ENCODE measurements at regions not wholly inside any gene's neighbourhood (a gene's known extent, or its start where the extent isn't known, plus 50 kb on each side); places are given as distances from the start of the nearest gene placed in this dataset.
A peak's percentile ranks its signal among the peaks of the same experiment; 100 is the strongest.

- no peak for DNase-seq
Measured at GRCh38 chr6:134472661-134473060, 154.7 kb upstream of the SGK1 start.

DNA sequence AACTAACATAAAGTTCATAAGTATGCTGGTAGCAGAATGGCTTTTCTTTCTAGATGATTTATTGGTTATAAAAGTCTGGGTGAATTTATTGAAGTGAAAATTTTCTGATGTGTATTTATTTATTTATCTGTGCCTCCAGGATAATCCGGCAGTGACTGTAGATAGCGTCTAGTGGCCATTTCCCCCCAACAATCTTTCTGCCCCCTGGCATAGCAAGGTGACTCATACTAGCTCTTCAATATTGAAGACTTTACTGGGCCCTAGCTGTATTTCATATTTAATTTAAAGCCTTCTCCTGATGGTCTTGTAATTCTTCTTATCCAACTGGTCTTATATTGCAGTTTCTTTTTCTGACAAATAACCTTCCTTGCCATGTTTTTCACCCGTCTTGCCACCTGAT, 154.1 kb upstream of the SGK1 start:
- DNase-seq = no peak

GRCh38 chr6:134470457-134470975, 152.6 kb upstream of the SGK1 start:
- DNase-seq = no peak

- no peak for DNase-seq
Measured at GRCh38 chr6:134469702-134470456, 152.0 kb upstream of the SGK1 start.

DNA sequence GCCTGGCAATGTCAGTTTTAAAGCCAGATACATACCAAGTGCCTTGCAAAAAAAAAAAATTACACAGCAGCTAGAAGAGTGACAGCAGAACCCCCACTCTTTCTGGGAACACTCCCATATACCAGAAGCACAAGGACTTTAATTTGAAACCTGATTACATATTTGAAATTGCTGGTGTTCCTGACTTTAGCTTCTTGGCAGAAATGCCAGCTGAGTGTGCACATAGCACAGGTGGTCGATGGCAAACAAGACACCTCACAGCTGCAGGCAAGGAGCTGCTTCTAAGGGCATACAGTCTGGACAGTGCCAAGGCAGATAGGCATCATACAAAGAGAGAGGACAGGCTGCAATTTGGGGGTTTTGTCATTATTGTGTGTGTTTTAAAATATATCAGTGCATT, 150.7 kb upstream of the SGK1 start:
- no peak for DNase-seq

GRCh38 chr6:134467620-134468019, 149.7 kb upstream of the SGK1 start:
- no peak for DNase-seq

GRCh38 chr6:134466771-134467525, 149.0 kb upstream of the SGK1 start:
- no peak for DNase-seq

DNA sequence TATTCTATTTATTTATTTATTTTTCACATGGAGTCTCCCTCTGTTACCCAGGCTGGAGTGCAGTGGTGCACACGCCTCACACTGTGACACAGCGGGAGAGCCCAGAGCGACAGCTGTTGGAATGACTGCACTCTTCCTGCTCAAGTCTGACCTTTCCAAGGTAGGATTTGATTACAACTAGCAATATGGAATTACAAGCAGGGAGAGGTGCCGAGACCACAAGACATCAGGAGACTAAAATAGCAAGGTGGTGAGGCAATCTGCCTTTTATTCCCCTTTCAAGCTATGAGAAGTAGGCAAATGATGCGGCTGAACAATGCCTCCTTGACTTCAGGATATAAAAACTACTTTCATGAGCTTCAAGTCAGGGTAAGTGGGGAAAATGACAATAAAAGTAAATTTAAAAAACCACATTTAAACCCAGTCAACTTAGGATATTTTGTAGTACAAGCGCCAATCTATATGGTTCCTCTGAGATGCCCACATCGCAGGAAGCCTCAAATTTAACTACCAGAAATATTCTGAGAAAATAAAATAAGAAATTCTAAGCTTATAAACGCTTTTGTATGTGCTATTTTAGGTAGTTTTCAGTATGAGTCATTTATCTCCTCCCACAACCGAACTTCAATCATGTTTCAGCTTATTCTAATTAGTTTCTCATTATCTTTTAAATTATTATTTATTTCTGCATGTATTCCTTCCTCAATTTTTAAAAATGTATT, 146.9 kb upstream of the SGK1 start:
- no peak for DNase-seq

- DNase-seq = no peak
Measured at GRCh38 chr6:134458857-134459657, 141.1 kb upstream of the SGK1 start.

DNA sequence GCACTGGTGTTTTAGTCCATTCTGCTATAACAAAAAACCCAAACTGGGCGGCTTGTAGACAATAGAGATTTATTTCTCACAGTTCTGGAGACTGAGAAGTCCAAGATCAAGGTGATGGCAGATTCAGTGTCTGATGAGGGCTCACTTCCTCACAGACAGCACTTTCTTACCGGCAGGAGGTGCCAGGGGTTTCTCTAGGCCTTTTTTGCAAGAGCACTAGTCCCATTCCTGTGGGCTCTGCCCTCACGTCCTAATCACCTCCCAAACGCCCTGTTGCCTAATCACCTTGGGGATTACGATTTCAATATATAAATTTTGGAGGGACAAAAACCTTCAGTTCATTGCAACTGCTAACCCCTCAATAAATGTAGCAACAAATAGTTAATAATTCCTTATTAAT, 140.0 kb upstream of the SGK1 start:
- DNase-seq = no peak

GRCh38 chr6:134456226-134456625, 138.3 kb upstream of the SGK1 start:
- peak; percentile 18 for DNase-seq

- no peak for DNase-seq
Measured at GRCh38 chr6:134455319-134455718, 137.4 kb upstream of the SGK1 start.

DNA sequence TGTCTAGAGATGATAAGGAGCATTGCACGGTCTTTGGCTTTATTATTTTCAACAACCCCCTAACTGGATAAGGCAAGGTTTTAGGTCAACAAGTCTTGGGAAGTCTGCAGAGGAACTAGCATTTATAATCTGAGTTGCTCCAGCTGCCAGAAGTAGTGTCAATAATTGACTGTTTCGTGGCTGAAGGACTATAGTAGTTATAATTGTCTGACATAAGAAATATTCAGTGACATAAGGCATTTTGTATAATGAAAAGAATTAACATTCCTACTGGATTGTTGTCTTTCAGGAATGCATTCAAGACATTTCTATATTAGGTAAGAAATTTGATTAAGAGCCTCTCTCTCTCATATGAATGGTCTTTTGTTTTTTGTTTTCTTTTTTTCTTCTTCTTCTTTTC, 136.9 kb upstream of the SGK1 start:
- no peak for DNase-seq

- no peak for DNase-seq
Measured at GRCh38 chr6:134453792-134454510, 136.0 kb upstream of the SGK1 start.

DNA sequence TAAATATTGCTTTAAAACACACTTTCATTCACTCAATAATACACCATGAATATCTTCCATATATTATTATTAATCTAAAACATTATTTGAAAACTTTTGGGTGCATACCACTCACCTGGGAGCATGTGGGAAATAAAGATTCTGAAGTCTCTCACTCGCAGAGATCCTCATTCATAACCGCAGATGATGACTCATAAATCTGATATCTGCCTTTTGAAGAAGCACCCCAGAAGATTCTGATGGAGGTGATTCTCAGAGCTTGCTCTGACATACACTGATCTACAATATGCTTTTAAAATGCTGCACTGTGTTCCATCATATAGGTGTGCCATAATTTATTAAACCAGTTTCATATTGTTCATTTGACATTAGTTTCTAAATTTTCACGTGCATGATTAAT, 135.0 kb upstream of the SGK1 start:
- DNase-seq = no peak

GRCh38 chr6:134451529-134451928, 133.6 kb upstream of the SGK1 start:
- no peak for DNase-seq

- DNase-seq = no peak
Measured at GRCh38 chr6:134449781-134450180, 131.9 kb upstream of the SGK1 start.

GRCh38 chr6:134449004-134449403, 131.1 kb upstream of the SGK1 start:
- no peak for DNase-seq

- DNase-seq = no peak
Measured at GRCh38 chr6:134447883-134448387, 130.0 kb upstream of the SGK1 start.

- no peak for DNase-seq
Measured at GRCh38 chr6:134447423-134447822, 129.5 kb upstream of the SGK1 start.

DNA sequence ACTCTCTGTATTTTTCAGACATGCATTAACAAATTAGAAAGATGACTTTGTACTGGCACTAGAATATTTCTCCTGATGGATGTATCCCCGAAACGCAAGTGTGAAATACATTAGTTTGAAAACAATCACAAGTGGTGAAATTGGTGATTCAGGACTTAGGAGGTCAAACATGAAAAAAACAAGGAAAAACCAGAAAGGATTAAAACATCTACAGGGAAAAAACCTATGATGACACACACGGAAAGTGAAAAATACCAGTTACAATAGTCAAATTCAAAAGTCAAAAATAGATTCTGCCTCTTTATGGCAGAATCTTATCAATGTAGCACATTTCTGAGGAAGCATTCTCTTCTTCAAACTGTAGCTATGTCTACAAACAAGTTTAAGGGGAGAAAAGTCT, 129.0 kb upstream of the SGK1 start:
- DNase-seq = no peak
